ENCODE measurements at regions not wholly inside any gene's neighbourhood (a gene's known extent, or its start where the extent isn't known, plus 50 kb on each side); places are given as distances from the start of the nearest gene placed in this dataset.

DNA sequence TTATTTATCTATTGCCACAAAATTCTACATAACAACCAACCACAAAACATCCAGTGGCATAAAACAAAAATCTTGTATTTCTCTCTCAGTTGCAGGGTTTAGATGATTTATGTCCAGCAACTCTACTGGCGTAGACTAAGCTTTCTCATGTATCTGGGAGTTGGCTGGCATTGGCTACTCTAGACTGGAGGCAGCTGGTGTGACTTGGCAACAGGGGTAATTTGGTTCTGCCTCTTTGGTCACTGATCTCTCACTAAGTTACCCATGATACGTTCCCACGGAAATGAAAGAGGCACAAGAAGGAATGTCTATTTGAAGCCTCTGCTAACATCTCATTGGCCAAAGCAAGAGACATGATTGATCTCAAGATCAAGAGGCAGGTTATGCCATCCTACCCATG is 144.0 kb downstream of the HS3ST3B1 start:
- no peak overlapping the region for H2AK5ac ChIP-seq (ENCODE audit: low read length)
- no peak overlapping the region for H3K4me3 ChIP-seq (ENCODE audit: low read length)
- no peak overlapping the region for H2BK120ac ChIP-seq (ENCODE audit: low read depth, low read length)
- no peaks in the 10 kb centered on the region for H3K4me1 ChIP-seq (ENCODE audit: control insufficient read depth, low read depth, low read length)
- H3K79me2 ChIP-seq (ENCODE audit: control insufficient read depth, insufficient read depth, low read length): no peaks in the 10 kb centered on the region
- H3K4me2 ChIP-seq (ENCODE audit: low read length): no peak overlapping the region
- H3K79me1 ChIP-seq (ENCODE audit: low read length): no peaks in the 10 kb centered on the region
- no peaks in the 10 kb centered on the region for H3K36me3 ChIP-seq (ENCODE audit: control insufficient read depth, insufficient read depth, low read length)
- no peak overlapping the region for H3K9ac ChIP-seq (ENCODE audit: low read length)
- H3K27me3 ChIP-seq (ENCODE audit: insufficient read depth, low read length, poor library complexity): no peaks in the 10 kb centered on the region
- WGBS (ENCODE audit: extremely low coverage, insufficient coverage, low lambda C conversion rate): no CpG with 5 or more reads among the region's 3 CpGs
- H3K18ac ChIP-seq (ENCODE audit: low read length): no peak overlapping the region
- H3K23ac ChIP-seq (ENCODE audit: low read length): no peak overlapping the region
- H3K4ac ChIP-seq (ENCODE audit: low read depth, low read length): no peak overlapping the region
- H4K8ac ChIP-seq (ENCODE audit: low read depth, low read length): no peak overlapping the region
- no peak overlapping the region for H2BK5ac ChIP-seq (ENCODE audit: low read length)
- no peak overlapping the region for H2BK15ac ChIP-seq (replicated peaks; ENCODE audit: low read depth)
- no peak overlapping the region for H3K27ac ChIP-seq (ENCODE audit: low read depth, low read length)
- DNase-seq: no peak
- H3K56ac ChIP-seq (ENCODE audit: low read length): no peak overlapping the region
- no peak overlapping the region for H4K5ac ChIP-seq (ENCODE audit: low read length)

DNA sequence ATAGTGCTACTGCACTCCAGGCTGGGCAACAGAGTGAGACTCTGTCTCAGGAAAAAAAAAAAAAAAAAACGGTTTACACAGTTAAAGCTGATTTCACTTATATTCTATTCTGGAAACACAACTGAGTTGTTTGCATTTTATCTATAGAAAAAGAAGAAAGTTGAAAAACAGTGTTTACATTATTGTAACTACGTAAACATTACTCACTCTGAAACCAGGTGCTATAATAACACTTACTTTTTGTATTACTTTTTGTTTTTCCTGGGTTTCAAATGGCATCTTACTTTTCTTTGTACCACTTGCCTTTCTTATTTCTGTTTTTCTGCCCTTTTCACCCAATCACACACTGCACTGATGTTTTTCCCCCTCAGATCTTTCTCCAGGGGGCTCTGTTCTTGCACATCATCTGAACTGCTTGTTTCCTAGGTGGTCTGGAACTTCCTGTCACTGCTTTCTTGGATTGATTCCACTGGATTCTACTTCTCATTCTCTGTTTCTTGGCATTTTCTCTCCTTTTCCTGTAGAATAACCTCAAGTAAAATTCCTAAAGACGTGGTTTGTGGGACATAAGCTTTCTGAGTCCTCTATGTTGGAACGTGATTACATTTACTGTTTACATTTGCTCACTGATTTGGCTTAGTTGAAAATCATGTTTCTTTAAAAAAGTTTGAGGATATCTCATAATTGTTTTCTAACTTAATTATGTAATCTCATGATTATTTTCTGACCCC is 142.1 kb downstream of the HS3ST3B1 start:
- Histone ChIP-seq H3K56ac (ENCODE audit: low read length) (no peak overlapping the region), H3K36me3 (ENCODE audit: control insufficient read depth, insufficient read depth, low read length) (no peaks in the 10 kb centered on the region), H4K5ac (ENCODE audit: low read length) (no peak overlapping the region), H3K9ac (ENCODE audit: low read length) (no peak overlapping the region), H2BK5ac (ENCODE audit: low read length) (no peak overlapping the region), H3K4ac (ENCODE audit: low read depth, low read length) (no peak overlapping the region), H4K8ac (ENCODE audit: low read depth, low read length) (no peak overlapping the region), H3K27ac (ENCODE audit: low read depth, low read length) (no peak overlapping the region), H3K4me3 (ENCODE audit: low read length) (no peak overlapping the region), H2AK5ac (ENCODE audit: low read length) (no peak overlapping the region), H2BK120ac (ENCODE audit: low read depth, low read length) (no peak overlapping the region), H3K79me1 (ENCODE audit: low read length) (no peaks in the 10 kb centered on the region), H3K18ac (ENCODE audit: low read length) (no peak overlapping the region), H3K4me2 (ENCODE audit: low read length) (no peak overlapping the region), H2BK15ac (replicated peaks; ENCODE audit: low read depth) (no peak overlapping the region), H3K27me3 (ENCODE audit: insufficient read depth, low read length, poor library complexity) (no peaks in the 10 kb centered on the region), H3K4me1 (ENCODE audit: control insufficient read depth, low read depth, low read length) (no peaks in the 10 kb centered on the region), H3K79me2 (ENCODE audit: control insufficient read depth, insufficient read depth, low read length) (no peaks in the 10 kb centered on the region), H3K23ac (ENCODE audit: low read length) (no peak overlapping the region)
- no peak for DNase-seq
- WGBS (ENCODE audit: extremely low coverage, insufficient coverage, low lambda C conversion rate): no CpG with 5 or more reads among the region's 4 CpGs

DNA sequence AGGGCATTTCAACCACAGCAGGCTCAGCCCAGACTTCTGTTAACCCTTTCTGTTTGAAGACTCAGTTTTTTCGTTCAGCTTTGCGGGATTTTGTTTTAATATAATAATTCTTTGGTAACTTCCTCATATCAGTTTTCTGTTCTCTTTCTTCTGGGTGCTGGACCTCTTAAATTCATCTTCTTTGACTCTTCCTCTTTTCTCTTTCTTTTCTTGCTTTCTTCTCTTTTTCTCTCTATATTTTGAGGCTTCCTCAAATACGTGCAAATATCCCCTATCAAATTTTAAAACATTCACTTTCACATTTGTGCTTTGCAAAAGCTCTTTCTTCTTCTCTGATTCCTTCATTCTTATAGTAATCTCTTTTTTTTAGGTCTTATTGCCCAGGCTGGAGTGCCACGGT is 136.3 kb downstream of the HS3ST3B1 start:
- no peaks in the 10 kb centered on the region for H3K36me3 ChIP-seq (ENCODE audit: control insufficient read depth, insufficient read depth, low read length)
- H3K79me2 ChIP-seq (ENCODE audit: control insufficient read depth, insufficient read depth, low read length): no peaks in the 10 kb centered on the region
- no peak overlapping the region for H3K4me3 ChIP-seq (ENCODE audit: low read length)
- no peak overlapping the region for H3K18ac ChIP-seq (ENCODE audit: low read length)
- H3K4me2 ChIP-seq (ENCODE audit: low read length): no peak overlapping the region
- no peak overlapping the region for H2BK5ac ChIP-seq (ENCODE audit: low read length)
- no peaks in the 10 kb centered on the region for H3K79me1 ChIP-seq (ENCODE audit: low read length)
- H3K56ac ChIP-seq (ENCODE audit: low read length): no peak overlapping the region
- H3K4ac ChIP-seq (ENCODE audit: low read depth, low read length): no peak overlapping the region
- no peak overlapping the region for H2BK120ac ChIP-seq (ENCODE audit: low read depth, low read length)
- no peaks in the 10 kb centered on the region for H3K4me1 ChIP-seq (ENCODE audit: control insufficient read depth, low read depth, low read length)
- no peak for DNase-seq
- H4K8ac ChIP-seq (ENCODE audit: low read depth, low read length): no peak overlapping the region
- H3K27me3 ChIP-seq (ENCODE audit: insufficient read depth, low read length, poor library complexity): no peaks in the 10 kb centered on the region
- H3K9ac ChIP-seq (ENCODE audit: low read length): no peak overlapping the region
- no peak overlapping the region for H2BK15ac ChIP-seq (replicated peaks; ENCODE audit: low read depth)
- no peak overlapping the region for H3K23ac ChIP-seq (ENCODE audit: low read length)
- WGBS (ENCODE audit: extremely low coverage, insufficient coverage, low lambda C conversion rate): 100% methylated on average over 1 of the region's 4 CpGs
- no peak overlapping the region for H3K27ac ChIP-seq (ENCODE audit: low read depth, low read length)
- no peak overlapping the region for H2AK5ac ChIP-seq (ENCODE audit: low read length)
- no peak overlapping the region for H4K5ac ChIP-seq (ENCODE audit: low read length)

DNA sequence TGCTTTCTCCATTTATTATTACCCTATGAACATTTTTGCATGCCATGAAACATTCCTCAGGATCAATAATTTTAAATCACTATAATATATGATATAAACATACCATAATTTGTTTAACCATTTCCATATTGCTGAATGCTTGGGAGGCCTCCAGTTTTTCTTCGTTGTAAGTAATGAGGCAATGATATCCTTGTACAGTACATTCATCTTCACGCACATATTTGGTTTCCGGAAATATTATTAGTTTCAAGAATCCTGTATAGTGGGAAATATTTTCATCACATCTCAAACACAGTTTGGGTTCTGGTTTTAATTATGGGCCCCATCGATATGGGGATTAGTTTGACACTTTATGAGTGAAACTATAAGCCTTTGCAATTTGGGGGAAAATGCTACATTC is 135.4 kb downstream of the HS3ST3B1 start:
- DNase-seq: no peak
- no peak overlapping the region for H4K5ac ChIP-seq (ENCODE audit: low read length)
- no peak overlapping the region for H3K4me2 ChIP-seq (ENCODE audit: low read length)
- H4K8ac ChIP-seq (ENCODE audit: low read depth, low read length): no peak overlapping the region
- H3K36me3 ChIP-seq (ENCODE audit: control insufficient read depth, insufficient read depth, low read length): no peaks in the 10 kb centered on the region
- no peak overlapping the region for H2BK120ac ChIP-seq (ENCODE audit: low read depth, low read length)
- H3K79me2 ChIP-seq (ENCODE audit: control insufficient read depth, insufficient read depth, low read length): no peaks in the 10 kb centered on the region
- no peak overlapping the region for H2BK5ac ChIP-seq (ENCODE audit: low read length)
- H3K56ac ChIP-seq (ENCODE audit: low read length): no peak overlapping the region
- H3K79me1 ChIP-seq (ENCODE audit: low read length): no peaks in the 10 kb centered on the region
- H3K23ac ChIP-seq (ENCODE audit: low read length): no peak overlapping the region
- H3K27me3 ChIP-seq (ENCODE audit: insufficient read depth, low read length, poor library complexity): no peaks in the 10 kb centered on the region
- no peak overlapping the region for H3K9ac ChIP-seq (ENCODE audit: low read length)
- H3K4ac ChIP-seq (ENCODE audit: low read depth, low read length): no peak overlapping the region
- H3K4me1 ChIP-seq (ENCODE audit: control insufficient read depth, low read depth, low read length): no peaks in the 10 kb centered on the region
- no CpG with 5 or more reads among the region's 4 CpGs for WGBS (ENCODE audit: extremely low coverage, insufficient coverage, low lambda C conversion rate)
- no peak overlapping the region for H2BK15ac ChIP-seq (replicated peaks; ENCODE audit: low read depth)
- H3K4me3 ChIP-seq (ENCODE audit: low read length): no peak overlapping the region
- no peak overlapping the region for H3K18ac ChIP-seq (ENCODE audit: low read length)
- H2AK5ac ChIP-seq (ENCODE audit: low read length): no peak overlapping the region
- H3K27ac ChIP-seq (ENCODE audit: low read depth, low read length): no peak overlapping the region

DNA sequence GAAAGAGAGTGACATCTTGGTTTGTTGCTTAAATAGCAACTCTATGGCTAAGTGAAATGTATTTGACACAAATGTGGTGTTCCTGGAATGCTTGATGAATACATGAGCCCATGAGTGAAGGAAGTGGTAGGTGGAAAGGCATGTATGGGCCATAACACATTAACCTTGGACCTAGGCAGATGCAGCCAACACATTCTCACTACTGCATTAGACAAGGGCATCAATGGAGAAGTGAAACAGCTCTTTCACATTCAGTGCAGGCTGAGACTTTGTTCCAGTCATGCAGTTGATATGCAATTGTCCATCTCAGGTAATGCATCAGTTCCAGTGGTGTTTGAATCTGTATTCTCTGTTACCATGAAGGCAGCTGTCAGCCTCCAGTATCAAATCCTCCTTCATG is 133.6 kb downstream of the HS3ST3B1 start:
- Histone ChIP-seq H4K5ac (ENCODE audit: low read length) (no peak overlapping the region), H3K4me1 (ENCODE audit: control insufficient read depth, low read depth, low read length) (no peaks in the 10 kb centered on the region), H3K79me2 (ENCODE audit: control insufficient read depth, insufficient read depth, low read length) (no peaks in the 10 kb centered on the region)

DNA sequence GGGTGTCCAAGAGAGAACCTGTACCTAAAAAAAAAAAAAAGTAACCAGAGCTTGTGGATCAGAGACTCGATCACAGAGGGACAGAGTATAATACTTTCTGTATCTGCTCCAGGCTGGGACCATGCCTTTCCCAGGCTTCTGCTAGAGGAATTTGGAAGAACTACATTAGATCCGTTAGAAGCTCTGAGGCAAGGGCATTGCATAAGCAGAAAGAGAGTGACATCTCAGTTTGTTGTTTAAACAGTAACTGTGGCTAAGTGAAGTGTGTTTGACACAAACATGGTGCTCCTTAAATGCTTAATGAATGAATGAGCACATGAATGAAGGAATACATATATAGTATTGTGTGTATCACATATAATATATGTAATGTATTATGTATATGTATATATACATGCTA is 131.2 kb downstream of the HS3ST3B1 start:
- WGBS (ENCODE audit: extremely low coverage, insufficient coverage, low lambda C conversion rate): no CpG with 5 or more reads among the region's 2 CpGs
- Histone ChIP-seq H2BK15ac (replicated peaks; ENCODE audit: low read depth) (no peak overlapping the region), H4K5ac (ENCODE audit: low read length) (no peak overlapping the region), H3K4me3 (ENCODE audit: low read length) (no peak overlapping the region), H3K27ac (ENCODE audit: low read depth, low read length) (no peak overlapping the region), H2BK120ac (ENCODE audit: low read depth, low read length) (no peak overlapping the region), H3K4me1 (ENCODE audit: control insufficient read depth, low read depth, low read length) (no peaks in the 10 kb centered on the region), H4K8ac (ENCODE audit: low read depth, low read length) (no peak overlapping the region), H3K4me2 (ENCODE audit: low read length) (no peak overlapping the region), H3K18ac (ENCODE audit: low read length) (no peak overlapping the region), H3K56ac (ENCODE audit: low read length) (no peak overlapping the region), H2BK5ac (ENCODE audit: low read length) (no peak overlapping the region), H3K79me2 (ENCODE audit: control insufficient read depth, insufficient read depth, low read length) (no peaks in the 10 kb centered on the region), H3K4ac (ENCODE audit: low read depth, low read length) (no peak overlapping the region), H3K27me3 (ENCODE audit: insufficient read depth, low read length, poor library complexity) (no peaks in the 10 kb centered on the region), H3K23ac (ENCODE audit: low read length) (no peak overlapping the region), H2AK5ac (ENCODE audit: low read length) (no peak overlapping the region), H3K79me1 (ENCODE audit: low read length) (no peaks in the 10 kb centered on the region), H3K9ac (ENCODE audit: low read length) (no peak overlapping the region), H3K36me3 (ENCODE audit: control insufficient read depth, insufficient read depth, low read length) (no peaks in the 10 kb centered on the region)
- no peak for DNase-seq

More for the DNA sequence above, 133.6 kb downstream of the HS3ST3B1 start:
- no peak overlapping the region for H3K4me3 ChIP-seq (ENCODE audit: low read length)
- H2BK5ac ChIP-seq (ENCODE audit: low read length): no peak overlapping the region
- H2BK120ac ChIP-seq (ENCODE audit: low read depth, low read length): no peak overlapping the region
- H3K36me3 ChIP-seq (ENCODE audit: control insufficient read depth, insufficient read depth, low read length): no peaks in the 10 kb centered on the region
- no peak overlapping the region for H3K27ac ChIP-seq (ENCODE audit: low read depth, low read length)
- no peak overlapping the region for H3K4me2 ChIP-seq (ENCODE audit: low read length)
- no peaks in the 10 kb centered on the region for H3K79me1 ChIP-seq (ENCODE audit: low read length)
- H3K9ac ChIP-seq (ENCODE audit: low read length): no peak overlapping the region
- H2BK15ac ChIP-seq (replicated peaks; ENCODE audit: low read depth): no peak overlapping the region
- no peak overlapping the region for H3K56ac ChIP-seq (ENCODE audit: low read length)
- H3K23ac ChIP-seq (ENCODE audit: low read length): no peak overlapping the region
- DNase-seq: no peak
- no peak overlapping the region for H3K4ac ChIP-seq (ENCODE audit: low read depth, low read length)
- H3K27me3 ChIP-seq (ENCODE audit: insufficient read depth, low read length, poor library complexity): no peaks in the 10 kb centered on the region
- no peak overlapping the region for H3K18ac ChIP-seq (ENCODE audit: low read length)
- no peak overlapping the region for H2AK5ac ChIP-seq (ENCODE audit: low read length)
- no peak overlapping the region for H4K8ac ChIP-seq (ENCODE audit: low read depth, low read length)

All from mesendoderm (in vitro differentiated cells).